Fibroblast of lung (primary cell): ENCODE measurements at regions not wholly inside any gene's neighbourhood (a gene's known extent, or its start where the extent isn't known, plus 50 kb on each side); places are given as distances from the start of the nearest gene placed in this dataset.

ENCODE experiments used
- DNase-seq, 2 donors: peaks; one replicate each; pipeline versions ENCODE4 v3.0.0 to v3.0.0-alpha.2; 2010; ENCODE audit warnings: low read depth in 2 of 2
- H2AFZ ChIP-seq: 2 replicates; pipeline ENCODE4 v1.5.1; 2012; ENCODE audit warnings: low read length, control low read depth, inconsistent platforms
- H3K27ac ChIP-seq: 2 replicates; pipeline ENCODE4 v1.5.1; 2011; ENCODE audit warnings: low read length, control low read depth; ENCODE audit not compliant: insufficient read depth
- H3K27me3 ChIP-seq: 2 replicates; pipeline ENCODE4 v1.5.1; 2011; ENCODE audit warnings: mild to moderate bottlenecking, low read length; ENCODE audit not compliant: control insufficient read depth, insufficient read depth
- H3K36me3 ChIP-seq: 2 replicates; pipeline ENCODE4 v1.5.1; 2011; ENCODE audit warnings: low read length; ENCODE audit not compliant: control insufficient read depth, insufficient read depth
- H3K4me1 ChIP-seq: 2 replicates; pipeline ENCODE4 v1.5.1; 2011; ENCODE audit warnings: low read length; ENCODE audit not compliant: control insufficient read depth, insufficient read depth; ENCODE audit errors: extremely low read depth
- H3K4me2 ChIP-seq: 2 replicates; pipeline ENCODE4 v1.5.1; 2011; ENCODE audit warnings: low read length, control low read depth; ENCODE audit not compliant: insufficient read depth; ENCODE audit errors: extremely low read depth
- H3K4me3 ChIP-seq, 4 experiments: fragments of 200-600 bp in 1 of 4; sonication (generic) in 1 of 4; replicated peaks in 1 of 4; 2 replicates each; pipeline ENCODE4 v1.5.1; 2011 to 2016; ENCODE audit warnings: low read length in 4 of 4, low read depth in 3 of 4, mild to moderate bottlenecking in 3 of 4, control low read depth in 2 of 4, inconsistent platforms in 1 of 4, mixed read lengths in 1 of 4; ENCODE audit not compliant: insufficient read depth in 1 of 4; ENCODE audit errors: control extremely low read depth in 1 of 4
- H3K79me2 ChIP-seq: 2 replicates; pipeline ENCODE4 v1.5.1; 2012; ENCODE audit warnings: mild to moderate bottlenecking, low read length, inconsistent platforms; ENCODE audit not compliant: control insufficient read depth, insufficient read depth
- H3K9ac ChIP-seq: 2 replicates; pipeline ENCODE4 v1.5.1; 2011; ENCODE audit warnings: mild to moderate bottlenecking, low read length, control low read depth; ENCODE audit not compliant: insufficient read depth
- H3K9me3 ChIP-seq: 2 replicates; pipeline ENCODE4 v1.5.1; 2012; ENCODE audit warnings: low read depth, low read length; ENCODE audit not compliant: control insufficient read depth, insufficient read depth
- H4K20me1 ChIP-seq: 2 replicates; pipeline ENCODE4 v1.5.1; 2011; ENCODE audit warnings: low read length; ENCODE audit not compliant: control insufficient read depth, insufficient read depth; ENCODE audit errors: extremely low read depth
- CTCF ChIP-seq, 2 donors: IDR thresholded peaks in 1 of 2; conservative IDR thresholded peaks in 1 of 2; 1 replicate in 1 of 2; 2 replicates in 1 of 2; pipeline ENCODE4 v1.5.1; 2011 to 2012; ENCODE audit warnings: low read length in 2 of 2, control low read depth in 1 of 2, inconsistent platforms in 1 of 2, low read depth in 1 of 2, mild to moderate bottlenecking in 1 of 2
- EZH2 ChIP-seq: IDR thresholded peaks from 2 replicates; pipeline ENCODE4 v1.5.1; 2012; ENCODE audit warnings: low read length, control low read depth, mild to moderate bottlenecking; ENCODE audit errors: missing control alignments

DNA sequence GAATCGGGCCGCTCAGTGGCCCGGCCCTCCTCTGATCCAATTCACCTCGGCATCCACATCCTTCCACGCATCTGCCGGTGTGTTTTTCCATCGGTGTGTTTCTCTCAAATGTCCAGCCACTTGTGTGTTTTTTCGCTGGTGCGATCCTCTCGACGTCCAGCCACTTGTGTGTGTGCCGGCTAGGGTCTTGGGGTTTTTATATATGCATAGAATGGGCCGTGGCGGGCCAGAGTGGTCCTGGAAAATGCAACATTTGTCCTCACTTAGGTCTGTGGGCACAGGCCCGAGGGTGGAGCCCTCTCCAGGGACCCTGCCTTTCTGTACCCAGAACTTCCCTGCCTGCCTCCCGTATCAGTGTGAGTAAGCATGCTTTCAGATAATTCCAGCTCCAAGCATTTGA is 1106.4 kb downstream of the AMY1C start:
- Histone ChIP-seq H3K79me2 (no peaks in the 10 kb centered on the region), H3K4me1 (no peaks in the 10 kb centered on the region), H3K36me3 (no peaks in the 10 kb centered on the region), H3K9ac (no peak overlapping the region), H3K4me2 (no peak overlapping the region), H3K27ac (no peak overlapping the region), H3K4me3 (no peak overlapping the region), H3K9me3 (no peaks in the 10 kb centered on the region), H2AFZ (no peak overlapping the region), H3K27me3 (no peaks in the 10 kb centered on the region), H4K20me1 (no peaks in the 10 kb centered on the region)
- no peak for DNase-seq
- TF ChIP-seq CTCF (conservative IDR thresholded peaks at IDR 0.05 in 1 of 2, IDR thresholded peaks at IDR 0.05 in 1 of 2; ENCODE audit: low read depth in 1 of 2, low read length in 2 of 2) (no peak), EZH2 (no peak)

DNA sequence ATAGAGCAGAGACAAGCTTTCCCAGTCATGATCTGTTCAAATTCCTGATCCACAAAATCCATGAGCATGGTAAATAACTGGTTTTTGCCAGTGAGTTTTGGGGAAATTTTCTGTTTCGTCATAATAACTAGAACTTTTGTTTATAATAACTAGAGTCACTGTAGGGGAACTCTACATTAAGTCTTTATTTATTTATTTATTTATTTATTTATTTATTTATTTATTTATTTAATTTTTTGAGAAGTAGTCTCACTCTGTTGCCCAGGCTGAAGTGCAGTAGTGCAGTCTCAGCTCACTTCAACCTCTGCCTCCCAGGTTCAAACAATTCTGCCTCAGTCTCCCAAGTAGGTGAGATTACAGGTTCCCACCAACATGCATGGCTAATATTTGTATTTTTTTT is 1106.8 kb downstream of the AMY1C start:
- no peak overlapping the region for H3K4me2 ChIP-seq
- no peaks in the 10 kb centered on the region for H3K4me1 ChIP-seq
- no peak overlapping the region for H3K4me3 ChIP-seq
- no peak overlapping the region for H2AFZ ChIP-seq
- H3K27me3 ChIP-seq = no peaks in the 10 kb centered on the region
- no peaks in the 10 kb centered on the region for H3K9me3 ChIP-seq
- H4K20me1 ChIP-seq = no peaks in the 10 kb centered on the region
- DNase-seq = no peak
- H3K36me3 ChIP-seq = no peaks in the 10 kb centered on the region
- no peaks in the 10 kb centered on the region for H3K79me2 ChIP-seq
- no peak overlapping the region for H3K9ac ChIP-seq
- TF ChIP-seq CTCF (conservative IDR thresholded peaks at IDR 0.05 in 1 of 2, IDR thresholded peaks at IDR 0.05 in 1 of 2; ENCODE audit: low read depth in 1 of 2, low read length in 2 of 2) (no peak), EZH2 (no peak)
- H3K27ac ChIP-seq = no peak overlapping the region

DNA sequence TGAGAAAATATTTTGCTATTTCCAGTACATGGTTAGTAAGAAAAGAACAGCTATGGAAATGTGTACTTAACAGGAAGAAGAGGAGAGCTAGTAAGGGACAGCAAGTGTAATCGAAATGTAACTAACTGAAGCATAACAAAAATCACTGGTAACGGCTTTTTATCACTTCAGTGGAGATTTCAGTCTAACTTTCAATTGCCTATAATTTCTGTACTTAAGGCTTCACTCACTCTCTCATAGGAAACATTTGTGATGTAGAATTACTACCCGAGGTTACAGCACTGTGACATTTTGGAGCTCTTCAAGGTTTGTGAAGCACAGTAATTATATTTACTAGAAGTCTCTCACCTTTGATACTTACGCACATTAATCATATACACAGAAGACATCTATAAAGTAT is 1119.1 kb downstream of the AMY1C start:
- Histone ChIP-seq H3K36me3 (no peaks in the 10 kb centered on the region), H2AFZ (no peak overlapping the region), H4K20me1 (no peaks in the 10 kb centered on the region), H3K4me2 (no peak overlapping the region), H3K79me2 (no peaks in the 10 kb centered on the region), H3K9ac (no peak overlapping the region), H3K4me1 (no peaks in the 10 kb centered on the region), H3K4me3 (no peak overlapping the region), H3K27me3 (no peaks in the 10 kb centered on the region), H3K27ac (no peak overlapping the region), H3K9me3 (no peaks in the 10 kb centered on the region)
- no peak for DNase-seq
- TF ChIP-seq CTCF (conservative IDR thresholded peaks at IDR 0.05 in 1 of 2, IDR thresholded peaks at IDR 0.05 in 1 of 2; ENCODE audit: low read depth in 1 of 2, low read length in 2 of 2) (no peak), EZH2 (no peak)
